ENCODE measurements at regions not wholly inside any gene's neighbourhood (a gene's known extent, or its start where the extent isn't known, plus 50 kb on each side); places are given as distances from the start of the nearest gene placed in this dataset.

DNA sequence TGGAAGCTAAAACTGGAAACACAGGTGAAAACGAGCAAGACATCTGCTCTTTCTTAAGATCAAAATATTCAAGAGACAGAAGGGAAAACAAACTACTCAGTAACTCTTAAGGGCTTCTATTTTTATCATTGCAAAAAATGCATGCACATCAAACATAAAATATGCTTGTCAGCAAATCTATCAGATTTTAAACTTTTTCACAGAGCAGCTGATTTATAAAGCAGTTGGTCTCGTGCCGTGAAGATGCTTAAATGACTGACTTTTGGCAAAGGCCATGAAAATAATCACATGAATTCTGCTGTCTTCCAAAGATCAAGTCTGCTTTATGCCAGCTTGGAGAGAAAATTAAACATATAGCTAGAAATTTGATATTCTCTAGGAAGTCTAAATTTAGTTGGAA lies 482.1 kb upstream of the HS3ST1 start:
- DNase-seq (ENCODE audit: low spot score) = no peak

DNA sequence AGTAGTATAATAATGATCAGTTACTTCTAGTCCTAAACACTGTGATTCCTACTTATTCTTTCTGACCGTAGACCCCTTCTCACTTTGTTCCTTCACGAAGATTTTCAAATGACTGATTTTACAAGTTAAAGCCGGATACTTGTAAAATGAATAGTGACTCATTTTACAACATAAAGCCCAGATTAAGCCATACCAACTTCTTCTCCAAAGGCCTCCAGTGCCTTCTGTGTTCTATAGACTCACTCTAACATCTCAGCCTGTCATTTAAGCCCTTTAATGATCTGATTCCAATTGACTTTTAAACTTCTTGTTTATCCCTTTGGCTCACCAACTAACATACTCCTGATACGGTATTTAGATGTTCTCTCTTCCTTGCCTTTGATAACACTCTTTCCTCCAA lies 480.0 kb upstream of the HS3ST1 start:
- no peak for DNase-seq (ENCODE audit: low spot score)

DNA sequence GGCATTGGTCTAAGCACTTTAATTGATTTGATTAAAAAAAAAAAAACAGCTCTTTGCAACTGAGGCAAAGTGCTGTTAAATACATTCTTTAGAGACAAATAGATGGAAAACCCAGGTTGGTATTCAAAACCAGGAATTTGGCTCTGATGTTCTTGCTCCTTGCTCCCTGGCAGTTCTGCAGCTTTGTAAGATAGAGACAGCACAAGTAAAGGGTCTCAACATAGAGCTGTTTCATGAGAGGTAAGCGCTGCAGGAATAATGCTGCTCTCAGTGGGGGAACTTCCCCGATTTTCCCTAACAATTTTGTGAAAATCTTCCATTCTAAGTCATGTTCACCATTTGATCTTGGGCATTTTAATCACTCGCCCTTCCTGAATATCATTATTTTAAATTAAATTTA lies 479.5 kb upstream of the HS3ST1 start:
- no peak for DNase-seq (ENCODE audit: low spot score)

DNA sequence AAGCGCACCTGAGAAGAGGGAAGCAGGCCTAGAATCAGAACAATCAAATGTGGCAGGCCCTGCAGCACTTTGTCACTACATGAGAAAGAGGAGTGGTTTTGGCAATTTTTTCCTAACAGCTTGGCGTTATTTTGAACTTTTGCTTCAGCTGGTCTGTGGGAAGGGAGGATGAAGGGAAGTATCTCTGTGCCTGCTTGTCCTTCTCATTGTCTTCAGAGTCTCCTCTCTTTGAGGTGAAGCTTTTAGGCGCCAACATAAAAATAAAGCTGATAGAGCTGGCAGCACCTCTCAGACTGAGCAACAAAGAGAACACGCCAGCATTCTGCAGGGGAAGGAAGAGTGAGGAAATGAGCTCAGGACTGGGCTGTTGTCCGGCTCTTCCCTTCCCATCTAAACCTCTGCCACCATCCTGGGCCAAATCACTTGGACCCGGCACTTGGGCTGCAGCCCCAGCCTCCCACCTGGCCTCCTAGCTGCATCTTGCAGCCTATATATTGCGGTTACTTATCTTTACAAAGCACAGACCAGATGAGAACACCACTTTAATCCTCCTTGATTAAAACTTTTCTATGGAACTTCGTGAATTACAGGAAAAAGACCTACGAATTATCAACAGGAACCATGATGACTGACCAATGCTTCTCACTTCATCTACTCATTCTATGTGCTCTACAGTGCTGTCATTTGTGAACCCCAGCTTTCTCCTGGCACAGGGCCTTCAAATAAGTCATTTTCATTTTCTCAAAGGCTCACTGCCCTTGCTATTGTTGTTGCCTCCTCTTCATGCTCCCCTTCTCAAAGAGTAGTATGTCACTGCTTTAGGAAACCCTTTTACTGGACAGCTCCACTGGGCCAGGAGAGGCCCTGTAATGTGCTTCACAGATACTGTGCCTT lies 476.4 kb upstream of the HS3ST1 start:
- no peak for DNase-seq (ENCODE audit: low spot score)

DNA sequence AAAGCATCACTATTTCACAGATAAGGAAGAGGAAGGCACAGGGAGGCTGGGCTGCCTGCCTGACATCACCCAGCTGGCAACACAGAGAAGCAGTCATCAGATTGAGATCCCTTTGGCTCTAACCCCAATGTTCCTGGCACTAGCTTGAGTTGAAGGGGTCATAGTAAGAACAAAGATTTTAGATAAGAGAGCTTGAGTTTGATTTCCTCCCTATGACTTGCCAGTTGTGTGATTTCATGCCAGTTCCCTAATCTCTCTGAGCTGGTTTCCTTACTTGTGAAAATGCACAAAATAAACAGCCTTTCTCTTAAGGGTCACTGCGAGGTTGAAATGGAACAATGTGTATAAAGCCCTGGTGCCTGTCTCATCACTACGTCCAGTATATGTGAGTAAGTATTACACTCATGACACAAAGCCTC lies 475.4 kb upstream of the HS3ST1 start:
- no peak for DNase-seq (ENCODE audit: low spot score)

DNA sequence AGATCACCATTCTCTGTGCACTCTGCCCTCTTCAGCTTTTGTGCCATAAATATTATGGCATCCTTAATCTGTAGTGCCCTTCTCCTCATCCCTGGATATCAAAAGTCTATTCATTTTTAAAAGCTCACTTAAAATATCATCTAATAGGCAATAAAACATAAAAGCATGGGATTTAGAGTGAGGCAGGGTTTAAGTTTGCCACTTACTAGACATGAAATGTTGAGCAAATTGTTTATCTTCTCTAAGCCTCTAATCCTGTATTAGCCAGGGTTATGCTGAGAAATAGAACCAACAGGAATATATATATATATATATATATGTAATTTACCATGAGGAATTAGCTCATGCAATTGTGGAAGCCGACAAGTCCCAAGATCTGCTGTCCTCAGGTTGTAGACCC lies 472.4 kb upstream of the HS3ST1 start:
- no peak for DNase-seq (ENCODE audit: low spot score)

DNA sequence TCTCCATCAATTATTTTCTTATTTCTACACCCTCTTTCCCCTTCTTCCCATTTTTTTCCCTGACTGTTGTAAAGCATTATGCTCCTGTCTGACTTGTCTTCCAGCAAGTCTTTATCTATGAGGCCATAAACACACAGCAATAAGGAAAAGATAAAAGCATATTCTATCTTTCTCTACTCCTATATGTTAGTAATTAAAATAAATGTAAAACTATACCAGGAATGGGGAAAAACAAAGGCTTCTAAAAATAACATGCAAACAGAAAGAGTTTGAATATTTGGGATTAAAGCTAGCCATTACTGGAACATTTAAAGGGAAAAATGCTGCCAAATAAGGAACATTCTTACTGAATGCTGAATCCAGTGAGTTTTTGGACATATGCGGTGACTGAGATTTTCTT lies 471.7 kb upstream of the HS3ST1 start:
- DNase-seq (ENCODE audit: low spot score) = no peak

DNA sequence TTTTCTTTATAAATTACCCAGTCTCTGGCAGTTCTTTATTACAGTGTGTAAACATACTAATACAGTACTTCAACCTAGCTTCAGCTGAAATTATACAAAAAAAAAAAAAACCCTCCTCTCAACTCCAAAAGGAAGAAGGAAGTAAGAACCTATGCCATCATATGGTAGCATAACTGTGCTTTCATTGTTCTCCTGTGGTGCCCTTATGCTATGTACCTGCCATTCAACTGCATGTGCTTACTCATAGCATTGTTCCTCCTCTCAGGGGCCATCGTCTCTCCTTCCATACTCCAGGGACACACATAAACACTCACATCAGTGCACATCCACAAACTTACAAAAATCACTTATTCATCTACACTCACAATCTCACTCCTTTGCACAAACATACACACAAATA lies 470.1 kb upstream of the HS3ST1 start:
- DNase-seq (ENCODE audit: low spot score) = no peak

DNA sequence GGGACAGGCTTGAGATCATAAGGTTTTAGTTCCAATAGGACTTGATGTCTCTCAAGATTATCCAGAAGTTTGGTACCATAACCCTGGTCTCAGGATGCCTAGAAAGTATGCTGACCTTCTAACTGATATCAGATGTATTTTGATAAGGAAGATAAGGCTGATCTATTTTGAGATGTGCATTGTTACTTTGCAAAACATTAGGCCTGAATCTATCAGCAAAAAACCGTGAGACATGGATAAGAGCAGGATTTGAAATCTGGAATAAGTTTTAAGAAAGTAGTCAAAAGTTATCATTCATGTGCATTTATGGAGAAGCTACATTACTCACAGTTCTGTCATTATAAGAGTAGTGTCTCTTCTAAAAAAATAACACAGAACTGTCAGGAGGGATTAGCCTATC lies 467.1 kb upstream of the HS3ST1 start:
- no peak for DNase-seq (ENCODE audit: low spot score)

DNA sequence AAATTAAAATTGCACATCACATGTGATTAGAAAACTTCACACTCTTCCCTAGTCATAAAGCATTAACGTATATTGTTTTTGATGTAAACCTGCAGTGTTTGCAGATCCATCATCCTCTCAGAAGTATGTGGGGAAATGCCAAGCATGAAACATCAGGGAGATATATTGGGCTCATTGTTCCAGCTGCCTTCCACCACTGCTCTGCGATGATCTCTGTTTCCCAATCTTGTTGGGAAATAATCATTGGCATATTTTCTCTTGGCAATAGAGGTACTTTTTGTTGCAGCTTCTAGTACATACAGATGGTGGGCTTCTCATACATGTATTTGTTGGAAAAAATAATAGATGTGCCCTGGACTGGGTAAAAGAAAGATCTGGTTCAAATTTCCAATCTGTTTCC lies 466.3 kb upstream of the HS3ST1 start:
- no peak for DNase-seq (ENCODE audit: low spot score)

DNA sequence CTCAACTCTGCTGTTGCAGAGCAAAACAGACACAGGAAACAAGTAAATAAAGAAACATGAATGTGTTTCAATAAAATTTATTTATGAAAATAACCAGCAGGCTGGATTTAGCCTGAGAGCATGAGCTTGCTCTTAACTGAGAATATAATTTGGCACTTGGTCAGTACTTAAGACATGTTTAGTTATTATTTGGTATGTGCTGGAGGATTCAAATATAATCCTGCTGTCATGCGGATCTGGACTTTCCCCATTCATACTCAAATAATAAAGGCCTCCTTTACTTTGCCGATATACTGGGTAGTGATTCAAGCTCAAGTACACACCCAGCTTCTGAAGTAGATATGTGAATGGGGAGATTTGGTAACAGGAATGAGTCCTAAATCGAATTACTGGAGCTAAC lies 465.5 kb upstream of the HS3ST1 start:
- no peak for DNase-seq (ENCODE audit: low spot score)

DNA sequence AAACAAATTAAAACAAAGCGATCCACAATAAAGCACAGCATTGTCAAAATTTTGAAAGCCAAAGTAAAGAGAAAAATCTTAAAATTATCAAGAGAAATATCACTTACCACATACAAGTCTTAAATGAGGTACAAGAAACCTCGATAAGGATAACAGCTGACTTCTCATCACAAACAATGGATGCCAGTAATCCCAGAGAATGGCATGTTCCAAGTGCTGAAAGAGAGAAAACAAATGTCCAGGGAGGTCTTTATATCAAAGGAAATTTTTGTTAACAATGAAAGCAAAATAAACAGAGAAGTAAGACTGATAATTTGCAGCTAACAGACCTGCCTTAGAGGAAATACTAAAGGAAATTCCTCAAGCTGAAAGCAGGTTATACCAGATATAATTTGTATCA lies 460.4 kb upstream of the HS3ST1 start:
- DNase-seq (ENCODE audit: low spot score) = no peak

DNA sequence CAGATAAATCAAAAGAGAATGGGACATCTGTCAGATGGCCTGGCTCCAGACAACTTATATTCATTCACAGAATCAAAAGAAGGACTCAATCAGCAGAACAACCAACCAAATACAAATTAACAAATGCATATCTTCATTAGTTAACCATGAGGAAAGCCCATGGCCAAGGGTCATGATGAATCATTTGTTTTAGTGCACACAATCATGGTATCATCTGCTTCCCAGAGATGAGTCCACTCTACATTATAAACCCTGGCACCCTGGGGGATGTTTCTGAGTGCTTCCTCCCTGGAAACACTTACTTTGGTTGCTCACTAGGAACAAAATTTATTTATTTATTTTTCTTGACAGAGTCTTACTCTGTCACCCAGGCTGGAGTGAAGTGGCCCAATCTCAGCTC lies 453.3 kb upstream of the HS3ST1 start:
- no peak for DNase-seq (ENCODE audit: low spot score)

DNA sequence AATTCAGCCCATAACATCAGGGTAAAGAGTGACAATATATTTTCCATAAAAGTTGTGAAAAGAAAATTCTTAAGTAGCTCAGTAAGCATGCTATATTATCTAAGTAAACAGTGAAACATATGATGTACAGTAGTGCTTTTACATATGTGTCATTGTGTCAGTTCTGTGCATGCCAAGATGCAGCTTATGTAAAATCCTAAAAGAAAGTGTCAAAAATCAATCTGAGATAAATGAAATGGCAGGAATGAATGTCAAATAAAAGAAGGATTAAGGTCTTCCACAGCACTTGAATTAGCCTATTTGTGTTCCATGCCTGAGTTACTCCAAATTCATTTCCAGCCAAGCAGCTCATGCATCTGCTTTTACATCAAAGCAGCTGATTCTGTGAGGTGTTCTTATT lies 452.7 kb upstream of the HS3ST1 start:
- DNase-seq (ENCODE audit: low spot score) = no peak

DNA sequence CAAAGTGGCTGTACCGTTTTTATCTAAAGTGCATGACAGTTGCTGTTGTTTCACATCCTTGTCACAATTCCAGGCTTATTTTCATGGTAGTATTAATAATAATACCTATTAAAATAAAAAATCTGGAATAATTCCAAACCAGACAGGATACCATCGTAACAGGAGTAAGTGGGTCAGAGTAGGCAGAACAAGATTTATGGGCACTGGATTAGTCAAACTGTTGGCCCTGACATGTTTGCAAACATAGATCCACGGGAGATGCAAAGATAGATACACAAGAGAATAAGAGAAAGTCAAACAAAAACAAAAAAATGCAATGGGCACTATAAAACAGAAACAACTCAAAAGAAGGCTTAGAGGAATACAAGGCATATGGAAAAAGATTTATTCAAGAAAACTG lies 449.5 kb upstream of the HS3ST1 start:
- no peak for DNase-seq (ENCODE audit: low spot score)

DNA sequence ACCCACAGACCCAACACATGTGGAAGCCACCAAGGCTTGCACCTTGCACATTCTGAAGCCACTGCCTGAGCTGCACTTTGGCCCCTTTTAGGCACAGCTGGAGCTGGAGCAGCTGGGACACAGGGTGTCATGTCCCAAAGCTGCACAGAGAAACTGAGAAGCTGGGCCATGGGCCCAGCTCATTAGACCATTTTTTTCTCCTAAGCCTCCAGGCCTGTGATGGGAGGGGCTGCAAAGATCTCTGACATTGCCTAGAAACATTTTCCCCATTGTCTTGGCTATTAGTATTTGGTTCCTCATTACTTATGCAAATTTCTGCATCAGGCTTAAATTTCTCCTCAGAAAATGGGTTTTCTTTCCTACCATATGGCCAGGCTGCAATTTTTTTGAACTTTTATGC lies 447.4 kb upstream of the HS3ST1 start:
- no peak for DNase-seq (ENCODE audit: low spot score)

DNA sequence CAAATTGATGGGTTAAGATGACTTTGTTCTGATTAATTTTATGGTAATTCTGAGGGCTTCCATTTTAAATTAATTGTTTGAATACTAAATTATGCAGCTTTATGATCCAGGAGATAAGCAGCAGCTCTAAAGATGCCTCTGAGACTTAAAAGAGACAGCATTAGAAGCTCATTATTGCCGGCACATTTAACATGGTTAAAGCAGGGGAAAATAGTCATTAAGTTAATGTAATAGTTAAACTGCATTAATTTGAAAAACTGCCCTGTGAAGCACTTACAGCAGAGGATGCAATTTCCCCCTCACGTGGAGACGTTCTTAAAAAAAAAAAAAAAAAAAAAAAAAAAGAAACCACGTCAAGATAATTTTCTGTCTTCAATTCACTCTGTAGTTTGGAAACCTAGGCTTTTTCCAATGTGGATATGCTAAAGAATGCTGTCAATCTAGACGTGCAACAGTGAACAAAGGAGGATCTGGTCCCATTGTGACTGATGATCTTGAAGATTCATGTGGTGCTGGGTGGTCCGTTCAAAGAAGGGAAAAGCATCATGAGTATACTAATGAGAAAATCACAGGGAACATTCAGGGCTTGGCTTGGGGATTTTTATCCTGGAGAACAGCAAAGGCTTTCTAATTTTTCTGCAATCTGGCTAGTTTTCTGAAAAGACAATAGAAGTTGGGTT lies 440.6 kb upstream of the HS3ST1 start:
- DNase-seq (ENCODE audit: low spot score) = no peak

DNA sequence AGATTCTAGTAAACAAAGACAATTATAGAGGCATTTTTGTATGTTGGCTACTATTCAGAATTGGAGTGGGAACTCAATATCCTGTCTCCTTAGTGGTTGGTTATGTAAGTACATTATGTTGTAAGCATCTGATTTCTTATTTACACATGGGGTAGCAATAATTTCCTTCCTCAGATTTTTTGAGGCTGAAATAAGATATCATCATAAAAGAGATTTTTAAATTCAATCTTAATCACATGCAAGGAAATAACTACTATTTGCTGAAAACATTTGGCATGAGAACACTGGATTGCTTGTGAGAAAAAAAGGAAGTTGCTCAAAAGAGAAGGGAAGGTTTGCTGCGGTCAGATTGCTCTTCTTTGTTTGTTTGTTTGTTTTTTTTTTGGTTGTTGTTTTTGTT lies 437.7 kb upstream of the HS3ST1 start:
- no peak for DNase-seq (ENCODE audit: low spot score)

DNA sequence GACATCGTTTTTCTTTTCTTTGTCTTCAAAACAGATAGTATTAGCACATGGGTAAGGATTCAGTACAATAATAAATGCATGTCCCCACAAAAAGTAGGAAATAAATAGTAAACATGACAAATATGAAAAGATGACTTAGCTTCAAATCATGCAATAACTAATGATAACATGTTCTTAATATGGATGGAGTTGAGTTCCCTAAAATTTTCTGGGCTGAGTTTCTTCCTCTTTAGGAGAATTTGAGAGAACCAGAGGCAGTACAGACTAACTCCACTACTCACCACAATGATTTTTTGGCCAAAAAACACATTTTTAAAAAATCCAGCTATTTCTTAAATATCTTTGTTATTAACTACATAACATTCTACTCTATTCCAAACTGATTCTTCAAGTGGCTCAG lies 432.3 kb upstream of the HS3ST1 start:
- no peak for DNase-seq (ENCODE audit: low spot score)

DNA sequence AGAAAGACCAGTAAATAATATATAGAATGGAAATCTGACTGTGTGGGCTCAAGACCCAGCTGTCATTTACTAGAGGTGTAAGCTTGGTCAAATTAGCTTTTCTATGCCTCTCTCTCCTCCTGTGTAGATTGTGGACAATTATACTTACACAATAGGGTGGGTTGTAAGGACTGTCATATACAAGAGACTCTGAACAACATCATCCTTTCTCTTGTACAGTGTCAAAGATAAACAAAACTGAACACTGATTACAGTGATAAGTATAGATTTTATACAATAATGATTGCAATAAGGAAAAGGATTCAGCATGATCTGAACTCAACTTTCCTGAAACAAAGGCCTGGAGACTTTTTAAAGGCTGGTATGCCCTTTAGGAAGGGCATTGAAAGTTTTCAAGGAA lies 429.2 kb upstream of the HS3ST1 start:
- DNase-seq (ENCODE audit: low spot score) = no peak

DNA sequence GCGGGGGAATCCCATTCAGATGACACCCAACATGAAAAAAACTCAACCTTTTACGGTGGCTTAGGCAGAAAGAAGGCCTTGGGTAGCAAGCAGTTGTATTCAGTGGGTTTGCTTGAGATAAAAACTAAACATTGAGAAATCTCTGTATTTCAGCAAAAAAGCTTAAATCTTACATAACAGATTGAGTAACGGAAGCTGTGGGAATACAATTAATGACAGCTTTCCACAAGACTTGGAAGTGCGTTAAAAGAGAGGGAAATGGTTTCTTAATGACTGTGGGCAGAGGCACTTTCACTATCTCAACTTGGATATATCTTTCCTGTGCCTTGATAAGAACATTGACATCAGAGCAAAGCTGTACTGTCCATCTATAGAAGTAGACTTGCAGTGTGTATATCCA lies 418.5 kb upstream of the HS3ST1 start:
- no peak for DNase-seq (ENCODE audit: low spot score)

DNA sequence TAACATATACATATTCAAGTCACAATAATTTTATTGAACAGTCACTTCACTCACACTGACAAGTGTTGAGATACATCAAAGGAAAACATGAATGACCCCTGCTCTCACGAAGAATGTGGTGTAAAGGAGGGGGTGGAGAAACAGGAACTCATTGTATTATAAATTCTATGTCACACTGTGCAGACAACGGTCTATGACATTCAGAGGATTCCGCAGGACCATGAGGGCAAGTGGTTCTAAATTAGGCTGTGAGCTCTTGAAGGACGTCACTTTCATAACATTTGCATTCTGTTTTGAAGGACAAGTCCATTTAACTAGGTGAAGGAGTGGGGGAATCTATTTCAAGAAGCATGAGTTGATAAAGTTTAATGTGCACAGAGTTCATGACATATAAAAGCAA lies 415.2 kb upstream of the HS3ST1 start:
- no peak for DNase-seq (ENCODE audit: low spot score)

DNA sequence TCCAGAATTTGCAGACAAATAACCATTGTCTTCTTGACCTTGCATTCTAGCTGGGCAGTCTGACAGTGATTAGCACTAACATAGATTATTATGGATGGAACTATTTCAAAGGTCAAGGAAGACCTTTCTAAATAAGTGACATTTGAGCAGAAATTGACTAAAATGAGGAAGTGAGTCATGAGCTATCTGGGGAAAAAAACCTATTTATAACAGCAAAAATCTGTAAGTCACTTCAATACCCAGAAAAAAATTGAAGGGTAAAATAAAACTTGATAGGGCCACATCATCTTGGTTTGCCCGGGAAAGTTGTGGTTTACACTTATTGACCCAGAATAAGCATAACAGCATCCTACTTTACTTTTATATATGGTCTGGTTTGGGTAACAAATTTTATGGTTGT lies 414.6 kb upstream of the HS3ST1 start:
- no peak for DNase-seq (ENCODE audit: low spot score)
